Erythroblast (primary cell): ENCODE measurements at regions not wholly inside any gene's neighbourhood (a gene's known extent, or its start where the extent isn't known, plus 50 kb on each side); places are given as distances from the start of the nearest gene placed in this dataset.

ENCODE experiments used
- GATA1 ChIP-seq: IDR thresholded peaks from 2 replicates; pipeline ENCODE4 v1.6.1; 2011; ENCODE audit warnings: low read depth, mild to moderate bottlenecking, control low read depth, low read length, moderate library complexity
- POLR2A ChIP-seq: IDR thresholded peaks from 2 replicates; pipeline ENCODE4 v1.6.1; 2011; ENCODE audit warnings: mild to moderate bottlenecking, low read length

- TF ChIP-seq POLR2A = no peak
- no peak for TF ChIP-seq GATA1
These were observed 317.6 kb downstream of the SPATA17 start for GRCh38 chr1:217948741-217949140.
